Skeletal muscle satellite cell (primary cell): ENCODE measurements at regions not wholly inside any gene's neighbourhood (a gene's known extent, or its start where the extent isn't known, plus 50 kb on each side); places are given as distances from the start of the nearest gene placed in this dataset.

Experiments used
- H3K27me3 ChIP-seq: 2 replicates; pipeline ENCODE4 v1.7.0; 2013; ENCODE audit warnings: low read length; ENCODE audit not compliant: control insufficient read depth, insufficient read depth
- H3K36me3 ChIP-seq: 2 replicates; pipeline ENCODE4 v1.7.0; 2013; ENCODE audit warnings: mild to moderate bottlenecking, control low read depth, low read length; ENCODE audit not compliant: insufficient read depth
- H3K4me1 ChIP-seq: 2 replicates; pipeline ENCODE4 v1.7.0; 2013; ENCODE audit warnings: low read length; ENCODE audit not compliant: control insufficient read depth, insufficient read depth
- H3K4me2 ChIP-seq: 2 replicates; pipeline ENCODE4 v1.7.0; 2013; ENCODE audit warnings: mild to moderate bottlenecking, low read length
- H3K4me3 ChIP-seq: 2 replicates; pipeline ENCODE4 v1.7.0; 2013; ENCODE audit warnings: low read length
- H3K9ac ChIP-seq: 2 replicates; pipeline ENCODE4 v1.7.0; 2013; ENCODE audit warnings: mild to moderate bottlenecking, low read depth, low read length, moderate library complexity
- H3K9me3 ChIP-seq: replicated peaks from 2 replicates; pipeline ENCODE4 v1.7.0; 2013; ENCODE audit warnings: mild to moderate bottlenecking, control low read depth, low read length

DNA sequence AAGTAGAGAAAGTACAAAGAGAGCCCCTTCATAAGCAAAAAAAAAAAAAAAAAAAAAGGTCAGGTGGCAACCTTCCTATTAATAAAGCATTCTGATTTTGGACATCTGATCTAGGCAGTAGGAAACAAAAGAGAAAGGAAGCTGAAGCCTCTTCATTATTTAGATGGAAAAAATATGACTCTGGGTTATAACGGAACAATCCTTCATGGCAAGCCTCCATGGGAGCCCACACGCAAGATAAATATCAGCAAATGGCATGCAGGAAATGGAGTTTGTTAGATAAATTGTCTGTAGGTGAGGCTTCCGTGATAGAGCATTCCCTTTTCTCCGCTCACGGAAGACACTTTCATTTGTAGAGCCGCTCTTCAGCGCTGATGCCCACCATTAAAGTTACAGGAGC lies 381.0 kb downstream of the TTLL7 start:
- Histone ChIP-seq H3K27me3 (no peaks in the 10 kb centered on the region), H3K4me2 (no peak overlapping the region), H3K4me1 (no peaks in the 10 kb centered on the region), H3K36me3 (no peaks in the 10 kb centered on the region), H3K9me3 (no peaks in the 10 kb centered on the region), H3K4me3 (no peak overlapping the region), H3K9ac (no peak overlapping the region)

DNA sequence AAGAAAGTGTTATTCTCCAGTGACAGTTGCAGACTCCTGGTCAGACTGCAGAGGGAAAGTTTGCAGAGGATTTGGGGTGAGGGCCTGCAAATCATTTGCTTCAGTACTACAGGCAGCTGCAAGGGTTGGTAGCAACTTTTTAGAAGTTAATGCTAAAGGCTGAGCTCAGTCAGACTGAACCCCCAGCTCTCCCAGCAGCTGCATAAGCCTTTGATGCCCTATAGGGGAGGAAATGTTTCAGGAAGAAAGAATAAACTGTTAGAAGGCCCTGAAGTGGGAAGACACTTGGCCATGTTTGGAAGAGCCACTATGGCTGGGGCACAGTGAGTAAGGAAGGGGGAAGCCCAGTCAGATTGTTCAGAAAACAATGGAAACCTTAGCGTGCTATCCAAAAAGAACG lies 383.6 kb downstream of the TTLL7 start:
- H3K27me3 ChIP-seq = no peaks in the 10 kb centered on the region
- no peak overlapping the region for H3K4me3 ChIP-seq
- H3K9ac ChIP-seq = no peak overlapping the region
- no peaks in the 10 kb centered on the region for H3K9me3 ChIP-seq
- no peaks in the 10 kb centered on the region for H3K36me3 ChIP-seq
- no peak overlapping the region for H3K4me2 ChIP-seq
- no peaks in the 10 kb centered on the region for H3K4me1 ChIP-seq

DNA sequence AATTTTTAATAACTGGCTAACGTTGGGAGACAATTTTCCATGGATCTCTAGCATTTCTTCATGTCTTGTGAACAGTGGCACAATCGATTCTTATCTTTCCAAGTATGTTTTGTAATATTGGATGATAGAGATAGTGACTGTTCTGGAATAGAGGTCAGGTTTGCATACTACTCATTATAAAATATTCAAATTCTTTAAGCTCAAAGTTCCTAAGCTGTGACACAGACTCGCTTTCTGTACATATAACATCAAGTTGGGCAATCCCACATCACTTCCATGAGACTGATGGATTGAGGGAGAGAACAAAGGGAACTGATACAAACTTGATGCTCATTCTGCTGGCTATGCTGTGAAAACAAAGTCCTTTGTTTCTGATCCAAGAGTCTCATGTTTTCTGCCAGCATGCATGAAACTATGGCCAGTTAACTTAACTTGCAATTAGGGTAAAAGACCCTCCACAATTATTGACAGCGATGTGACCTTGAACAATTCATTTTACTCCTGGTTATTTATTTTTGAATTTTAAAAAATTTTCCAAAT lies 392.4 kb downstream of the TTLL7 start:
- Histone ChIP-seq H3K9ac (no peak overlapping the region), H3K4me1 (no peaks in the 10 kb centered on the region), H3K27me3 (no peaks in the 10 kb centered on the region), H3K4me2 (no peak overlapping the region), H3K4me3 (no peak overlapping the region), H3K36me3 (no peaks in the 10 kb centered on the region), H3K9me3 (no peaks in the 10 kb centered on the region)

DNA sequence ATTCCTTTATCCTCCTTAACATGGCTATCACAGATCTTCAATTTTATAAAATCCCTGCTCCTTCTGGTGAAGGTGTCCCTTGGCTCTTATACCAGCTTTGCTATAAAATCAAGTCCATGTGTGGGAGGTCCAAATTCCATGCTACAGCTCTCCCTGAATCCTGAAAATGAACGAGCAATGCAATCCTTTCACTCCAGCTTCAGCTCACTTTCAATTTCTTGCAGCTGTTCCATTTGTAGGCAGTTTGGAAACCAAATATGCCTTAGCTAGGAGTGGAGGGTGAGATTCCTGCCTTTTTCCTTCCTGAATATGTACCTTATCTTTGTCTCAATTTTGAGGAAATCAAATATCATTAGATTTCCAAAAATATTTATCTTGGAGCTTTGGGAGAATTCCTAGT lies 402.6 kb downstream of the TTLL7 start:
- Histone ChIP-seq H3K27me3 (no peaks in the 10 kb centered on the region), H3K4me2 (no peak overlapping the region), H3K9me3 (no peaks in the 10 kb centered on the region), H3K9ac (no peak overlapping the region), H3K4me1 (no peaks in the 10 kb centered on the region), H3K36me3 (no peaks in the 10 kb centered on the region), H3K4me3 (no peak overlapping the region)

DNA sequence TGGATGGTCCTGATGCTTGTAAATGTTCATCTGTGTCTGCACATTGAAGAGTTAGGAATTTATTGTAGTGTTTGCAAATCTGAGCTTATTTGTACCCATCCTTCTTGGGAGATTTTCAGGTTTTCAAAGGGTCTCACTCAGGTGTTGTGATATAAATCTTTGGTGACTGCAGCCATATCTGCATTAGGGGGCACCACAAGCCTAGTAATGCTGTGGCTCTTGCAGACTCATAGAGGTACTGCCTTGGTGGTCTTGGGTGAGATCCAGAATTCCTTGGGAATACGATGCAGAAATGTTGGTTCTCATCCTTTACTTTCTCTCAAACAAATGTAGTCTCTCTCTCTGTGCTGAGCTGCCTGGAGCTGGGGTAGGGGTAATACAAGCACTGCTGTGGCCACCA lies 405.9 kb downstream of the TTLL7 start:
- no peak overlapping the region for H3K9ac ChIP-seq
- H3K4me3 ChIP-seq = no peak overlapping the region
- no peaks in the 10 kb centered on the region for H3K4me1 ChIP-seq
- H3K4me2 ChIP-seq = no peak overlapping the region
- no peaks in the 10 kb centered on the region for H3K27me3 ChIP-seq
- no peaks in the 10 kb centered on the region for H3K36me3 ChIP-seq
- no peaks in the 10 kb centered on the region for H3K9me3 ChIP-seq

DNA sequence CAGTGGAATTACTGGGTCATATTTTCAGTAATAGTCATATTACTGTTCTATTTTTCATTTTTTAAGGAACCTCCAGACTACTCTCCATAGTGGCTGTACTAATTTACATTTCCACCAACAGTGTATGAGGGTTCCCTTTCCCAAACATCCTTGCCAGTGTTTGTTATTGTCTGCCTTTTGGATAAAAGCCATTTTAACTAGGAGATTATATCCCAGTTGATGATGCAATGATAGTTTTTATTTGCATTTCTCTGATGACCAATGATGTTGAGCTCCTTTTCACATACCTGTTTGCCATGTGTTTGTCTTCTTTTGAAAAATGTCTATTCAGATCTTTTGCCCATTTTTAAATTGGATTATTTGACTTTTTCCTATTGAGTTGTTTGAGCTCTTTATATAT lies 410.8 kb downstream of the TTLL7 start:
- Histone ChIP-seq H3K27me3 (no peaks in the 10 kb centered on the region), H3K9me3 (no peaks in the 10 kb centered on the region), H3K36me3 (no peaks in the 10 kb centered on the region), H3K4me1 (no peaks in the 10 kb centered on the region), H3K9ac (no peak overlapping the region), H3K4me3 (no peak overlapping the region), H3K4me2 (no peak overlapping the region)

DNA sequence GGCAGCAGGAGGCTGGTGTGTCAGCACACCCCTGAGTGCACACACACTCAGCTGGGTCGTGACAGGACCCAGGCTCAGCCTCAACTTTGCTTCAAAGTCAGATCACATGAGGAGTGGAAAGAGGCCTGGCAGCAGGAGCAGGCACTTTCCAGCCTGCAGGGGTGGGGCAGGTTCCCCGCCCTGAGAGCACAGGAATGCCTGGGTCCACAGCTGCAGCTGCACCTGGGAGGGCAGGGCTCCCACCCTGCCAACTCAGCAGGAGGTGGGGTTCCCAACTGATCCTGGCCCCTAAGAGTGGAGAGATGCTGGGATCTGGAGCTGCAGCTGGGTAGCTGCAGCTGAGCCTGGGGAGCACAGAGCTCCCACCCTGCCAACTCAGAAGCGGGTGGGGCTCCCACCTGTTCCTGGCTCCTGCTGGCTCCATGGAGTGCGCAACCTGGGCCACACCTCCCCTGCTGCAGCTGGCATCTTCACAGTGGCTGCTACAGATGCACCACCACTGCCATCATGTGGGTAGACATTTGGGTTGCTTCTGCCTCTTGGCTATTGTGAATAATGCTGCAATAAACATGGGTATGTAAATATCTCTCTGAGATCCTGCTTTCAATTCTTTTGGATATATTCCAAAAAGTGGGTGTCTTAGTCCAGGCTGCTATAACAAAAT lies 415.4 kb downstream of the TTLL7 start:
- Histone ChIP-seq H3K27me3 (no peaks in the 10 kb centered on the region), H3K4me2 (no peak overlapping the region), H3K9me3 (no peaks in the 10 kb centered on the region), H3K9ac (no peak overlapping the region), H3K4me1 (no peaks in the 10 kb centered on the region), H3K4me3 (no peak overlapping the region), H3K36me3 (no peaks in the 10 kb centered on the region)

DNA sequence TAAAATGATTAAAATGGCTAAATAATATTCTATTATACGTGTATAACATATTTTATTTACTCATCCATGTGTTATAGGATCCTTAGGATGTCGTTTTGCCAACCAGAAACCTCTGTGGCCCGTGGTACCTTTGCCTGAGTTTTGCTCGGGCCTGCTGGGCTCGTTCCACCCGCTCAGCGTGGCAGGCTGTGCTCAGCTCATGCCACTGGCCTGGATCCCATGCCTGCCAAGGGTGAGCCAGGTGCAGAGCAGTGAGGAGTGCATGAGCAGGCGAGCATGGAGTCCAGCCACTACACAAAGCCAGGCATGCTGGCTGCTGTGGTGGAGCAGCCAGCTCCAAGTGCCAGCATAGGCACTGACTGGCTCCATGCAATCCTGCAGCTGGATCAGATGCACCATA lies 417.2 kb downstream of the TTLL7 start:
- H3K4me1 ChIP-seq = no peaks in the 10 kb centered on the region
- H3K27me3 ChIP-seq = no peaks in the 10 kb centered on the region
- no peaks in the 10 kb centered on the region for H3K36me3 ChIP-seq
- no peak overlapping the region for H3K4me3 ChIP-seq
- H3K4me2 ChIP-seq = no peak overlapping the region
- no peak overlapping the region for H3K9ac ChIP-seq
- H3K9me3 ChIP-seq = no peaks in the 10 kb centered on the region

DNA sequence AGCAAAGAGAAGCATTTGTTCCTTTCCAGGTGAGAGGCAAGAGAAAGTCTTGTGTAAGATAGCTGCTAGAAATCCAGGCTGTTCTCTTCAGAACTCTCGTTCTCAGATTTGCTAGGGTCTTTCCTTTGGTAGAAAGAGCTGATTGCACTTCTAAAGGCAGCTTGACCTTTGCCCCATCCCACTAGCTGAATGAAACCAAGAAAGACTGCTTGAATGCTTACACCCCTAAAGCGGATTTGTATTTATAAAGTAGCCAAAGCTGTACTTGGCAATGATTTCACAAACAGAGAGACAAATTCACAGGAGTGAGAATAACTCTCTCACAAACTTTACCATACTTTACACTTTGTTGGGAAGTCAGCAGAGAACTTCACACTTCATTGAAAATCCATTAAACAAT lies 424.1 kb downstream of the TTLL7 start:
- Histone ChIP-seq H3K4me1 (no peaks in the 10 kb centered on the region), H3K4me3 (no peak overlapping the region), H3K36me3 (no peaks in the 10 kb centered on the region), H3K27me3 (no peaks in the 10 kb centered on the region), H3K4me2 (no peak overlapping the region), H3K9me3 (no peaks in the 10 kb centered on the region), H3K9ac (no peak overlapping the region)

DNA sequence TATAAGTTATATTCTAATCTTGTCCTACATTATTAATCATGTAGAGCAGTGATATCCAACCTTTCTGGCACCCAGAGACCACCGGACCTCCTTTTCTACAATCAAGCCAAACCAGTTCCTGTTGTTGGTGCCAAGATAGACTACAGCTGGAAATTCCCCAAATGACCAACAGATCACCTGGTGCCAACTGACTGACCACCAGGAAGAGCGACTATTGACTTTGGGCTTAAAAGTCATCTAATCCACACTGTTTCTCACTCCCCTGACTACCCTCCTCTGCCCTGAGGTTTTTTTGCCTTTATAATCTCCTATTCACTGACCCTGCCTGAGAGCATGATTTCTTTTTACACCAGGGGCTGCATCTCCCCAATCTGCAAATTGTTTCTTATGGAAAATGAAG lies 425.2 kb downstream of the TTLL7 start:
- Histone ChIP-seq H3K27me3 (no peaks in the 10 kb centered on the region), H3K9me3 (no peaks in the 10 kb centered on the region), H3K4me2 (no peak overlapping the region), H3K4me3 (no peak overlapping the region), H3K4me1 (no peaks in the 10 kb centered on the region), H3K9ac (no peak overlapping the region), H3K36me3 (no peaks in the 10 kb centered on the region)

DNA sequence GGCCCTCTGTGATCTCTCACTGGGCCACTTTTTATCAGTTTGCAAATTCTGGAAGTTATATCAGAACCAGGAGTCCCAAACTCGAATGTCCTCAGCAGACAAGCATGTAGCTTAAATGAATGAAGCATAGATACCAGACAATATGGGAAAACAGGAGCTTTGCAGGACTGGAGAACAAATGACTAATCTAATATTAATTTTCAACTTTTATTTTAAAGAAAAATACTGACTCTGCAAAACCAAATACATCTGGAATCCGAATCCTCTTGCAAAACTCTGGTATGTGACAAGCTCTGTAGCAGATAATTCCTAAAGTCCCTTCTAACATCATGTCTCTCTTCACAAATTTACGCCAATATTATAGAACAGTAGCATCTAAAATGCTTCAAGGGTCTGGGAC lies 427.4 kb downstream of the TTLL7 start:
- Histone ChIP-seq H3K4me3 (no peak overlapping the region), H3K9me3 (no peaks in the 10 kb centered on the region), H3K4me2 (no peak overlapping the region), H3K4me1 (no peaks in the 10 kb centered on the region), H3K9ac (no peak overlapping the region), H3K27me3 (no peaks in the 10 kb centered on the region), H3K36me3 (no peaks in the 10 kb centered on the region)

DNA sequence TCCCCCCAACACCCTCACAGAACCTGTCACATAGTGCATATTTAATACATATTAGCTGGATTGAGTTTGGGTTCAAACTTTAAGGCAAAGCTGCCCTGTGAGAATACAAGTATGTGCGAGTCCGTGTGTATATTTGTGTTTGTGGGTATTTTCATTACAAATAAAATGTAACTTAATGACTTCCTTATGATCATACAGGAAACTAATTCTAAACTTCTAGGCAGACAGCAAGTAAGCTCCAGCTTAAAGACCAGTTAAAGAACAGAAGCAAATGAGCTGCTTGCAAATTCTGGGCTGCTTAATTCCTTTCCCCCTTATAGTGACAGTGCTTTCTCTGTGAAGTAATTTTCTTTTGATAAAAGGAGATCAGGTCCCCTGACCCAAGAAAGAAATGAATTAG lies 437.6 kb downstream of the TTLL7 start:
- no peaks in the 10 kb centered on the region for H3K9me3 ChIP-seq
- H3K9ac ChIP-seq = no peak overlapping the region
- H3K27me3 ChIP-seq = no peaks in the 10 kb centered on the region
- H3K4me3 ChIP-seq = no peak overlapping the region
- H3K4me2 ChIP-seq = no peak overlapping the region
- H3K4me1 ChIP-seq = no peaks in the 10 kb centered on the region
- no peaks in the 10 kb centered on the region for H3K36me3 ChIP-seq
